HUDEP-2 (cell line): ENCODE measurements at regions not wholly inside any gene's neighbourhood (a gene's known extent, or its start where the extent isn't known, plus 50 kb on each side); places are given as distances from the start of the nearest gene placed in this dataset.

Experiments used
- DNase-seq, 76 experiments: peaks; one replicate each; lab custom pipeline; 2025; ENCODE audit not compliant: unreplicated experiment in 76 of 76; lab: John Stamatoyannopoulos, UW

DNA sequence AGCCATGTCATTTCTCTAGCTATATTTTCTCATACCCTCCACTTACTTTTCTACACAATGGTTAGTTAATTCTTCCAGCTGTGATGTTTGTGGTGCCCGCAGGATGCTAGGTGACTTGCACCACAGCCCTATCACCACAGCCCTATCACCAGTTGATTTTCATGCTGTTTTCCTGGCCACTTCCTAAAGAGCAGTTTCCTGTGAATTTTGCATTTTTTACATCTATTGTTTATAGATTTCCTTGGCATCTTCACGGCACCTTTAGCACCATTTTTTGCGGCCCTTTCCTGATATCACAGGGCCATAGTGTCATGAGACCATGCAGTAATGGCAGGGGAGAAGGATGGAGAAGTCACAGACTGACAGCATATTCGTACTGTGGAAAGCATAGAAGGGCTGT lies 132.9 kb upstream of the PRICKLE2 start:
- DNase-seq, result no peak

DNA sequence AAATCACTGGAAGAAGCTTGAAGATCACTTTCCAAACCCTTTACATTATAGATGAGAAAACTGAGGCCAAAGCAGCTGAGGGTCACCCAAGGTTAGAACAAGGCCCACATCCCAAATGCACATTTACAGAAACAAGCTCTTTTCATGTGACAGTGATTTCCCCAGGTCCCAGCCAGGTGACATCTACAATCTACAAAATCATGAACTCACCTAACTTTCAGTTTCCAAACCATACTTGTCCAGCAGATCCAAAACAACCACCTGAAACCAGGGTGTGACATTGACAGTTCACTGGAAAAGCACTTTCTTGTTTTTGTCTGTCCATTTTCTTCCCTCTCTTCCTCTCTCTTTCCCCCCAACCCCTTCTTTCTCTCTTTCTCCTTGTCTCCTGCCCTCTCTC lies 132.2 kb upstream of the PRICKLE2 start:
- no peak for DNase-seq

DNA sequence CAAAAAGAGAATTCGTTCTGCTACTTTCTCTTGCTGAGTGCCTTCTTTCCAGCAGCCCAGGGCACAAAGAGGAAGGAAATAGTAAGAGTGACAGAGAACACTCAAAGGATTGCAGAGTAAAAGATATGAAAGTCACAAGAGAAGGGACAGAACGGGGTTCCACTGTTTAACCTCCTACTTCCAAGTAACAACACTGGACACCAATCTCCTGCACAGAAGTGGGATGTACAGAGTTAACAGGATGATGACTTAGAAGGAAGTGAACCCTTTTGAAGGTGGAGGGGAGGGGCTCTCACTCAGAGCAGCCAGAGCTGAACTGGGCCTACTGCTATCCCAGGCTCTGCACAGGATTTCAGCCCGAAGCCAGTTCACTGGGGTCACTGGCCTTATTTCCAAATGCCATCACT lies 130.1 kb upstream of the PRICKLE2 start:
- no peak for DNase-seq

DNA sequence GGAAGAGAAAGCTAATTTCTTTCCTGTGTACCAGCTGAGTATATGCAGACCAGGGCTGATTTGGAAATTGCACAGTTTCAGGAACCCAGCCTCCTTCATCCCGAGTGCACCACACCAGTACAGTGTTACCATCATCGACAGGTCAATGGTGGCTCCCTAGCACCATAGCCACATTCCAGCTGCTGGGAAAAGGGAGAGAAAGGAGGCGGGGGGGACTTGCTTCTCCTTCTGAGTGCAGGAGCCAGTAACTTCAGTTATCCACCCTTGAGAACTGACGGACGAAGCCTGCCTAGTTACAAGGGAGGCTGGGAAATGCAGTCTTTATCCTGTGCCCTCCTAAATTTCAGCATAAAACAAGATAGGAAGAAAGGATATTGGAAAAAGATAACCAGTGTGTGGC lies 129.7 kb upstream of the PRICKLE2 start:
- no peak for DNase-seq

DNA sequence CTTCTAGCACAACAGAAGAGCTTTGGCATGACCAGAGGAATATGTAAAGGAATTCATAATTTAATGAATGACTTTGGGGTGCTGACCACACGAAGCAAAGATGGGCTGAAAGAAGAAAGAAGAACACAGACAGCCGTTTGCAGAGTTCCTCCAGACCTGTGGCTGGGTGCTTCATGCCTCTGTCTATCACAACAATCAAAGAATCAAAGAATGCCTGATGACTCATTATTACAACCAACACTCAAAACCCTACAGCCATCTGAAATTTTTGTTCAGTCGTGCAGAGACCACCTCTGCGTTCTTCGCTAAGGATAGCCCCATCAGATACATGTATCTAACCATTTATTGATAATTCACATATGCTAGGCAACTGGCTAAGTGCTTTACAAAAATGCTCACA lies 129.0 kb upstream of the PRICKLE2 start:
- DNase-seq, result no peak

DNA sequence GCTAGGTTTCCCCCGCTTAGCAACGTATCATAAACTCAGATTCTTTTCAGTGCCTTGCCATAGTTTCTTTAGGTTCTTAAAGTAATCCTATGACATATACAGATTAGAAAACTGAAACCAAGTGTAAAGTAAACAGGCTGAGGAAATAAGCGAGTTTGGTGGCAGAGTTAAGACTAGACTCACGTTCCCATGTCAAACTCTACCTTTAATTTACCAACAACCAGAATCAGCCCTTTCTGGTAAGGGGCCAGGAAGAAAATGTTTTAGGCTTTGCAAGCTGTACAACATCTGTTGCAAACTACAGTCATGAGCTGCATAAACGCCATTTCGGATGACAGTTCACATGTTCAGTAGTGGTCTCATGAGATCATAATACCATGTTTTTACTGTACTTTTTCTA lies 128.0 kb upstream of the PRICKLE2 start:
- DNase-seq, result no peak

DNA sequence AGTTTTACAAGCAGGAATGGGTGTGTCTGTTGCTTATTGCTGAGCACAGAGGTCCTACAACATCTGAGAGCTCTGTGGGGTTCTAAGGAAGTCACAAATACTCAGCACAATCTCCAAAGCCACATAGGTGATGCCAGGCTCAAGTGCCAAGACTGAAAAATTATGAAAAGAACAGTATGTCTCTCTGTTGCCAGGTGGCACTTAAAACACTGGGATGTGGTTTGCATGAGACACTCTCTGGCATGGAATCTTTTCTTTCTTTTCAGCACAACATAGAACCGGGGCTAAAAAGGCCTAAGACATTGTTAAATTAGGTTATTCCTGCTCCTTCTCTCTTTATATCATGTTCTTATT lies 127.3 kb upstream of the PRICKLE2 start:
- DNase-seq, result no peak

DNA sequence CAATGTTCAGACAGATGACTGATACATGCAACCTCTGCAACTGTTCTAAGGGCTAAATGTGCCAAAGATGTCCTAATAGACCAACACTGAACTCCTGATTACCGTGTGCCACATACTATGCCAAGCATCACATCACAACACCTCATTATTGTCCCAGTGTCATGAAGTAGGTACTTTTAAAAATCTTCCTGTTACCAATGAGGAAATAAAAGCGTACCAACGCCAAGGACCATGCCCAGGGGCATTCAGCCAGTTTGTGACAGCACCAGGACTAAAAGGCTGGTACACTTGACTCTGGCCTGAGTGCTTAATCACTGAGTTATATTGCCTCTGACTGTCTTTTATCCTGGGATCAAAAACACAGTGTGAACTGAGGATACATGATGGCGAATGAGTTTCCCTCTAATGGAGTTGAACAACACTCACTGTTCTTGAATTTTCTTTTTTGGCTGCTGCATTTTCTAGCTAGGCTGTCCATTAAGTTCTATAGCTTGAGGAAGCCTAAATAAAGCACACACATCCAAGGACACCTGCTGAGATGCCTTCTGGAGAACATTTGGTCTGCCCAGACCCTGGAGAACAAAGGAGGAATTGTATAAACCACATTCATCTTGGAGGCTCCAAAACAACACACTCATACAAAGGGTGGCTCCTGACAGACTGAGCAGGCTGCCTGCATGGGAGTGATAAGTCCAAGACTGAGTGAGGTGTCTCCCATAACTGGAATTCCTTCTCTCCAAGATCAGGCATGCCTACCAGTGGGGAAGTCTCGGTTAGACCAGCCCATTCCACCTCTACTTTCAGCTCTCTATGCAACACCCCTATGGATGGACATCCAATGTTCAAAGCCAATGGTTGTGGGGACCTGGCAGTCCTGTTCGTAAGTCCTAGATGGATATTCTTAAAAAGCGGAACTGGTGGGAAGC lies 126.7 kb upstream of the PRICKLE2 start:
- no peak for DNase-seq

DNA sequence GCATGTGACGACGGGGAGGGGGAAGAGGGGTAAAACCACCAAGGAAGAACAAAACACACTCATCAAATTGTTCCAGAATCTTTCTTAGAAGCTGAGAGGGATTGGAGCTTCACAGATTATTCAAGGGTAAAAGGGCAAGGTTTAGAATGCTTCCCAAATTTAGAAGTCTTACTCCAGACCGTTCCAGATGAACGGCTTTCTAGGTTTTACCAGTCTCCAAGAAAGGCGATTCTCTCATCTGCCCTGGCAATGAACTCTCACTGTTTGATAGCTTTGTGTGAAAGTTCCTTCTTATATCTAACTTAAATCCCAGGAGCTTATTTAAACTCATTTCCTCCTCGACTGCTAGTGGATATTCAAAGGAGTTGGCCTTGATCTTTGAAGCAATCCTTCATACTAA lies 124.3 kb upstream of the PRICKLE2 start:
- no peak for DNase-seq

DNA sequence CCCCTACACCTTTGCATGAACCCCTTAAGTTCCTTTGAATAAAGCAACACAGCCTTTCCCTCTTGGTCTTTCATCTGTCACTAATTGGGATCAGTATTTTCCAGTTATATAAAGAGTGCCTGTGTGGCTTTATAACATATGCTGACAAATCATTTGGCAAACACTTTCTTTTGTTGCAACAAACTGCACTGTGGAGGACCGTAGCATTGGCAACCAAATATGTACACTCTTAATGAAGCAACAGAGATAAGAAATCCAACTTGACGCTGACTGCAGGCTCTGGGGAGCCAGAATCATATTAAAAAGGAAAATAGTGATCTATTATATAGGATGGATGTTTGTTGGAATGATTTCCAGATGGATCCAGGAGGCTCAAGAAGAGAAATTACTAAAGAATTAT lies 120.1 kb upstream of the PRICKLE2 start:
- DNase-seq, result no peak

DNA sequence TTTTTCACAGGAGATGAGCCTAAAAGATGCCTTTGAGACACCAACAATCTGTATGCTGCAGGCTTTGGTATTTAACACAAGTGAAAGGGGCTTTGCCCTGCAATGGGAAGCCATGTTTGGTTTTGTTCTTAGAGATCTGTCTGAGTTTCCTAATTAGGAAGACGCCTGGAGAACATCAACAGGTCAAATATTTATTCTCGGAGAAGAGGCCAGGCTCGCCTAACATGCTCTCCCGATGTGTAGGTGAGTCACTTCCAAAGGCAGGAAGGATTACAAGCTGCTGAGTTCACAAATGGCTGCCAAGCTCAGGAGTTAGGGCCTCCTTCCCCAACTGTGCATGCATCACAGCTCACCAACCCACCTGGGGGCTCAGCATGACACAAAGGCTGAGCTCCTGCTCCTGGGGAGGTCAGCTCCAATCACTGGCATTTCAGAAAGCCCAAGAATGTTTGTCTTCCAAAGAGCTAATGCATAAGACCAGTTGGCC lies 119.5 kb upstream of the PRICKLE2 start:
- DNase-seq, result no peak

DNA sequence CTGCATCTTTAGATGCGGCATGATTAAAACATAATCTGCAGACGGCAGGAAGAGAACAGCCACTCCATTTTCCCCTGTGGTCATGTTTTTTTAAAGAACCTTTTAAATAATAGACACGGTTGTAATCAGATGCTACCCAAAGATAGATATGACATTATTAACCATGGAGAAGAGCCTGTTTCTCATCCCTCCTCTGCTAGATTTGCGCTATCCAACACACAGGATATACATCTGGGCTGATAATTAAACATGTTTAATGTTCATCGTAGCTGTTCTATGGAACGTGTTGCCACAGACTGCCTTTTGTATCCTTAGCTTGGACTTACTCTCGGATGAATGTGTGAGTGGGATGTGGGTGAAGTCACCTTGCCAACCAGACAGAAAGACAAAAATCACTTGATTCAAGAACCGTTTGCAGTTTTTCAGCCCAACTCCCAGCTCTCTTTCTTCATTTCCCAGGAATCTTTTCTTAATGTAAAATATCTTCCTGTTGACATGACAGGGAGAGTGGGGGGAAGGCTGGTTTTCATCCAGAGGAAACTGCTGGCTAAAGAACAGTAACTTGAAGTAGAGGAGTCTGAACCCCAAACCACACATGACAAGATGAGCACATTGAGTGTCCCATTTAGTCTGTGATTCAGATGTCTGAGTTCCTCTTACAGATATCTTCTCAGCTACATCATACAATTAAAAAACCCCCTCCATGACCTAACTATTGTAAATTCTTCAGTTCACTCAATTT lies 118.6 kb upstream of the PRICKLE2 start:
- no peak for DNase-seq

DNA sequence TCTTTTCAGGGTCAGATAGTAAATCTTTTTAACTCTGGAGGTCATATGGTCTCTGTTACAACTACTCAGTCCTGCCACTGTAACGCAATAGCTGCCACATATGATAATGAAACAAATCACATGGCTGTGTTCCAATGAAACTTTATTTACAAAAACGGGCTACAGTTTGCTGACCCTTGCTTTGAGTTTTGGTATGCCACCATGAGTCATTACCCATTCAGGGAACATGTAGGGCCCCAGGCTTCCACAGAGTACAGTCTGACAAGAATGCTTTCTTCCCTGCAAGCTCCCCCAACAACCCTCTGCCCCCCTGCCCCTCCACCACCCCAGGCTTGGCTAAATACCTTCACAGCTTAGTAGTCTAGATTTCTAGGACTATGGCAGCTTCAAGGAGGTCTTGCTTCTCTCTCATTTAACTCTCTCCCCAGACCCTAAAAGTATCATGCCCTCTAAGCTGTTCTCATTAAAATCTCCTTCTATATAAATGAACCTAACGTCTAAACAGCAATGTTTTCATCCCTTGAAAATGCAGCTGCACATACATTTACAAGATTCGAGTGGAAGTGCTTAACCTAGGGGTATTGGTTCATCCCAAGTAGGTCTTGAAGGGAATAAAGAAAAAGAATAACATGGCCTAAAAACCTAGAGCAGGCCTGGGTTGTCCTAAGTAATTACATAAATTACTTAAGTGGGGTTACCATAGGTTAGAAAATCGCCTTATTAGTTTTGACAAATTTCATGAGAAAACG lies 117.8 kb upstream of the PRICKLE2 start:
- no peak for DNase-seq

DNA sequence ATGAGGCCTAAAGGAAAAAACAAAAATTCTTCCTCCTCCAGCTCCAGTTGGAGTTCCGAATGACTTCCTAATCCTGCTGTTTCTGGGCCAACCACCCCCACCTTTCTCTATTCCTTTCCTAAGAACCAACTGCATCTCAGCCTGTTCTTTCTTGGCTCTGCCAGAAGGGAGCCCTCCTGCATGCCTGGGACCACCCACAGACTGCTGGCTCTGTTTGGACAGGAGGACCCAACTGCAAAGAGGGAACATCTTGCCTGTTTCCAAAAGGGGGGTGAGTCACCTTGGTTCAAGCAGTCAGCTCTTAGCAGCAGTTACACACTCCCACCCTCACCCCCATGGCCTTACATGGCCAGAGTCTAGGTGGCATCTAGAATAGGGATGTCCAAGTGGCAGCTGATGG lies 116.0 kb upstream of the PRICKLE2 start:
- no peak for DNase-seq

DNA sequence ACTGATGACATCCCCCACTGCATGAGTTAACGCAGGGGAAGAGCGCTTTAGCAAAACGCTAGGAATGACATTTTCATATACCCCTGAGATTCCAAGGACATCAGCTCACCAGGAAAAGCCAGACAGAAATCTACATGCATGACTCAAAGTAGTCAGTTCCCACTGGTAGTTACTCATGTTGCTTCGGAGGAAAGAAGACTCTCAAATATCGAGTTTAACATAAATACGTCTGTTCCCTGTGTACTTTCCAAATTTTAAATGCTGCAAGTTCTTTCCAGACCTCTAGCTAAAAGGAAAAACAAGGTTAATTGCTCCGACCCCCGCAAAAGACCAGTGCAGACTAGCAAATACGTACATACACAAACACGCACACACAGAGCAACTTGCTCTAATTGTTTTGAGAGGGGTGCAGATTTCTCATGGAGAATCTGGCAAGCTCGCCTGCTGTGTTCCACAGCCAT lies 115.4 kb upstream of the PRICKLE2 start:
- DNase-seq, result no peak

DNA sequence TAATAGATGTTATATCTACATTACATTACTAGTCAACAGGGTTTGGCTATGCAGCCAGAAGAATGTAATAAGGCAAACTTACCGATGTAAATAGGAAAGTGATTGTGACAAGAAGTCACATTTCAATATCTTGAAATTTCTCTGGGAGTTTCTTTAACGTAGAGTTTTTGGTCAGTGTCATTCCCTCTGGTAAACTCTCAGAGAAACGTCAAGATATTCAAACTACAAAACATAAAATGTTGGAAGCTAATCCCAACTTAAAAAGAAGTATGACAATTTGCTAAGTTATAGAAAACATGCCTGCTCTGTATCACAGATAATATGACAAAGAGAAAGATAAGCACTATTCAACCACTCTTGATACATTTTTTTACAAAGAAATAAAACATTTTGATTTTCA lies 111.2 kb upstream of the PRICKLE2 start:
- no peak for DNase-seq

DNA sequence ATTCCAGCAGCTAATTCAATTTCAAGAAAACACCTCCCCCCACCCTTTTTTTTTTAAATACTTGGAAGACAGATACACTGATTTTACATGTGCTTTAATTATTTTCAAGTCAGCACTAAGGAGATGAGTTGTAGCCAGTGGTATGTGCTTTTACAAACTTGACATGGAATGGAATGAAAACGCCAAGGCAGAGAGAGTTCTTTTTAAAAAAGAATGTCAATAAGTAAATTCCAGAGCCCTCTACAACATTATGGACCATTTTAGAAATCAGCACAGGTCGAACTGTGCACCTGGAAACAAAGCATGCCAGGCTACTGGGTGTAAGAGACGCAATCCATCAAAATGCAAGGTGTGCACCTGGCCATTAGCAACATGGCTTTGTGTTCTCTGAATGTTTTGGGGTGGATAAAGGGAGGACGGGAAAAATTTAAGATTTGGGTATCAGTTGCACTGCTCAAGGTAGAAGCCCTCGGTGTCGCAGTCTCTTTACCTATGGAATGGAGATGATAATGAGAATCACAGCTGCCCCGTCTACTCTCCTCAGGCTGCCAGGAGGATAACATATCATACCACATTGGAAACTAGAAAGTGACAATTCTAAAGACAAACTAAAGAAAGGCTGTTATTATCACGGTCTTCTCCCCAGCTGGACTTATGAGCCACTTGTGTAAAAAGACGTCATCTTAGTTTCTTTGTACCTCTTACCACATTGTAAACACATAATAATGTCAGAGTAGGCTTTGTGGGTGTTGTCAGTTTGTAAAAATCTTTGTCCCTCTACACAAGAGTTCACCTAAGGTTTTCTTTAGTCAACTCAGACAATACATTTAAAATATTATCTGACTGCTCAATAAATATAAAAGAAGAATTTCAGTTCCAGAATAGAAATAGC lies 107.4 kb upstream of the PRICKLE2 start:
- DNase-seq, result no peak

DNA sequence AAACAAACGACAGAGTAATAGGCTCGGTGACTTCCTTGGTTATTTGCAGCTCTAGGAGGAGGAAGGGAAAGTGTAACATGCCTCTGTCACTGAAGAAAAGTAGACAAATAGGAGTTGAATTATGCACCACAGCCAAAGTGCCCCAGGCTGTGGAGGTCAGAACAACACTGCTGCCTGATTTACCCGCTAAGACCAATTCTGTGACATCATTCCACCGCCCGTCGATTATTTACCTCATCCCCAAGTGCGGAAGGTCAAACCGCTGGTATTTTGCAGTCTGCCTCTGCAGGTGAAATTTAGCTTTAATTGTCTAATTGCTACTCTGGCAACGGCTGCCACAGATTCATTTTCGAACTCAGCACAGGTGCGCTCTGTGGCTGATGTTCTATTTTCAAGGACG lies 106.3 kb upstream of the PRICKLE2 start:
- DNase-seq, result no peak

DNA sequence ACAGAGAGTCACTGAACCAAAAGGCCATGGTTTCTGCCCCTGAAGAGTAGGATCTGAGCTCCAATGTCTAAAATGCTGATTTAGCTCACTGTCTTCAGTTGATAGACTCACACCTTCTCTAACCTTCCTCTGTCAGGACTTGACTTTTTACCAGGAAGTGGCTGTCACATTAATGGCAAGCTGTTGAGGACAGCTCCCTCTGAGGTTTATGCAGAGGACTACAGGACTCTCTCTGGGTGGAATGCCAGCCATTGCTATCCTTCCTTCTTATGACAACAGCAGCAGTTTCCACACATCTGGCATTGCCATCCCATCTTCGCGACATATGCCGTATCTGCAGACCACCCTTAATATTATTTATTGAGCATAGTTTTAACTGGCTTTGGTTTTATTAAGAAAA lies 103.8 kb upstream of the PRICKLE2 start:
- DNase-seq, result no peak

DNA sequence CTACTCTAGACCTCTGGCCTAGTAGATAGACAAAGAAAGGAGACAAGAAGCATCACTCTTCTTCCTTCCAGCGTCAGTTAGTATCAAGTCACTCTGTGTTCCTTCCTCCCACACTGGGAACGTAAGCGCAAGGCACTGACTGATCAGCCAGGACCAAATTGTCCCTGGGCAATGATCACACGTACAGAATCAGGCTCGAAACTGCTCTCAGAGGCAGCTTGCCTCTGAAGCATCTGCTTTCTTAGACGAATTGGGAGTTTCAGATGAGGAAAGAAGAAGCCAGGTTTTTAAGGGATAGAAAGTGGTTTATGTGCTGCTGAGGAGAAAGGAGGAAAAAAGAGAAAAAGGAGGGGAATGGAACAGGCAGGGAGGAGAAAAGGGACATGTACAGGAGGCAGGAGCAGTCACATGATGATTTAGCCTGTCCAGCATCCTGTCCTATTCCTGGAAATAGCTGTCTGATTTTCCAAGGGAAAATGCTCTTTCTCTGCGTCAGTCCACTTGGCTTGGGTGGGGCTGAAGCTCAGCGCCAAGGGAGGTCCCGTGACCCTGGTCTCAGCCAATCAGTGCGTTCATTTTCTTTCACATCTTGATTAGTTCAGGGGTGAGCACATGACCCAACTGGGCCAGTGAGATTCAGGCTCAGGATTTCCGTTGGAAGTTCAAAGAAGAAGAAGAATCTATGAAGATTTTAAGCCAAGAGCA lies 102.0 kb upstream of the PRICKLE2 start:
- no peak for DNase-seq
